GM21447 (cell line): ENCODE measurements at regions not wholly inside any gene's neighbourhood (a gene's known extent, or its start where the extent isn't known, plus 50 kb on each side); places are given as distances from the start of the nearest gene placed in this dataset.

ENCODE experiments used
- ATAC-seq: cut with Tn5 transposase; IDR thresholded peaks from one replicate; pipeline ENCODE4 v1.9.1; 2021; ENCODE audit not compliant: unreplicated experiment

DNA sequence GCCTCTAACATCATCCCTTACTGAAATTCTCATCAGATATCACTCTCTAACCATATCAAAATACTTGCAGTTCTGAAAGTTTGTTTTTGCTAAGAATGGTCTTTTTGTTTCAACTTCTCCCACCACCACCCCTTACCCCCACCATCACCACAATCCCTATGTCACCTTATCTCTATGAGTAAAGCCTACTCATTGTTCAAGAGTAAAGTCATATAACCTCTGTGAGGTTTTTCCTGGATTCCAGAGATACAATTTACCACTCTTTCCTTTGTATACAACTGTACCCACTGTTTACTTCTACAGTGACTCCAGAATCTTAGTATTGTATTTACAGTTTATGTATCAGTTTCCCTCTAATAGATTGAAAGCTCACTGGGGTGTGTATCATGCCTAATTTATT is 158.0 kb upstream of the PCDH10 start:
- ATAC-seq = no peak

DNA sequence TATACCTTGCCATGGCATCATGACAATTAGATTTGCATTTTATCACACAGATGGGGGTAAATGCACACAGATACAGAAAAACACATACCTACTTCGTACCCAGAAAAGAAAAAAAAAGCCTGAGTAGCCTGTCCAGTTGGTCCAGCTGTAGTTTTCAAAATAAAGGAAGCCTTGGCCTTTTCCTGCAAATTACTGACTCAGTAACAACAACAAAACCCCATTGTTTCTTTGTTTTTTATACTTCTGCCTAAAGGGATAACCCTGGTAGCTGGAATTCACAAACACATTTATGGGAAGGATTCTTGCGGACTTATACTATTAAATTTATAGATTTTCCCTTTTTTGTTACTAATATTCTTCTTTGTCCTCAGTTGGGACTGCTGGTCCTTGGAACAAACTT is 156.4 kb upstream of the PCDH10 start:
- no peak for ATAC-seq

DNA sequence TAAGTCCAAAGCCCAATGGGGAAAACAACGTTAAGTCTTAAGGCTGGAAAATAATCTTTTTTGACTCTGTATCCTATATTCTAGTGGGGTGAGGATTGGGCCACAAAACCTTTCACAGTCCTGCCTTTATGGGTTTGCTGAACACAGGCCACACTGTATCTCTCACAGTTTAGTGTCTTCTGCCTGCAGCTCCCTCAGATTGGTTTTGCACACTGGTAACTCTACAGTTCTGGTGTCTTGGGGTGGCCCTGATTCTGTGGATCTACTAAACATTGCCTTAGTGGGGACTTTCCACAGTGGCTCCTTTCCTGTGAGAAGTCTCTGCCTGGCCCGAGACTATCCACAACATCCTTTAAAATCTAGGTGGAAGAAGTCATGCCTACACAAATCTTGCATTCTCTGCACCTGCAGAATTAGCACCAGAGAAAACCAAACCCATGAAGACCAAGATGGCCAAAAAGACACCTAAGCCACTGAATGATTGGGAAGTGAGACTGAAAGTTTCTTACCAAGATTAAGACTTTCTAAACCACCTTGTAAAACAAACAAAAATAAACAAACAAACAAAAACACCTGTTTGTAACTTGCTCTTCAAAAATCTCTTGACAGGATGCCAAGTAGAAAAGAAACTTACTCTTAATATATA is 150.4 kb upstream of the PCDH10 start:
- no peak for ATAC-seq

DNA sequence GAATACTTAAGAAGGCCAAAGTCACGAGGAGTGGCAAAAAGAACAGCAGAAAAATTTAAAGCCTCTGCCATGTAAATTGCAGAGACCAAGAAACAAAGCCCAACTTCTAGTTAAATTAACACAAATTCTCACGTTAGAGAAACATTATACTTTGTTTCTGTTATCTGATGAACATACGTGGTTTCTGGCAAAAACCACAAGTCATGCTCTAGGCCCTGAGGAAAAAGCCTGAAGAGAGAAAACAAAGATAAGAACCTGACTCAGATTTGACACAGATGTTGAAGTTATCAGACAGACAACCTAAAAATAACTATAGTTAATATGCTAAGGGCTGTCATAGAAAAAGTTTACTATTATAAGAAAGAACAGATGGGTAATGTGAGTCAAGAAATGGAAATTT is 149.1 kb upstream of the PCDH10 start:
- ATAC-seq = no peak

DNA sequence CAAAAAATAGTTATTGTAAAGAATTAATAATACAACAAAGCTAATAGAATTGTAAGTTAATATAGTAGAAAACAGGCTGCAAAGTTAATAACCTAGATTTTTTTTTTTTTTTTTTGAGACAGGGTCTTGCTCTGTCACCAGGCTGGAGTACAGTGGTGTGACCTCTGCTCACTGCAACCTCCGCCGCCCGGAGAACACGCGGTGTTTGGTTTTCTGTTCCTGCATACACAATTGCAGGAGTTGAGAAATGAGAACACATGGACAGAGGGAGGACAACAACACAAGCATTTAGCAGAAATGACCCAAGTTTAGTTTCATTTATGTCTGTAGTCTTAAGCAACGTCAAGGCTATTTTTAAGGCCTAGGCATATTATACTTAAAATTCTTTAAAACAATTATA is 145.9 kb upstream of the PCDH10 start:
- ATAC-seq = no peak

DNA sequence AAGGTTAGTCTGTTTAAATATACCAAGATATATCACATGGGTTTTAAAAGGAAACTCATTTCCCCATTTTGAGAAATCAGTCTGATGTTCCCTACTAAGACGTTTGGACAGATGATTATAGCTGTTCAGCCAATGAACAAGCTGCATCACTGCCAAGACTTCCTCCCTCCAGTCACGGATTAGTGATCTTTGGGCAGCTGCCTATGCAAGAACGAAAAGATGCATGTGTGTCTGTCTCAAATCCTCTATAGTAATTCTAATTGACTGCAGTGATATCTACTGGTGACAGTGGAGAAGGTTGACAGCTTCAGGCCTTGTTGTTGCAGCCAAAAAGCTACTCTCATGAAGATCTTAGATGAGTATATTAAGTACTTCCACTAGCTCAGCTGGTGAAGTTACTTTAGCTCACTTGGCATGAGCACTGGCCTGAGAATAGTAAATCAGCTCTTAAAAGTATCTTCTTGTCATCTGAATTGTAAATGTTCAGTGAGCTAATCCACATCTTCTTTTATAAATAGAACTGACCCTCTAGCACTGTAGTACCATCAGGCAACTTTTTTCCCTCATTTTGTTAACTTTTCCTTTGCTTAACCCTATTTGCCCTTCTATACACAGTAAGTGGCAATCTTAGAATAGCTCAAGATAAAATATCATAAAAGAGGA is 134.5 kb upstream of the PCDH10 start:
- no peak for ATAC-seq

DNA sequence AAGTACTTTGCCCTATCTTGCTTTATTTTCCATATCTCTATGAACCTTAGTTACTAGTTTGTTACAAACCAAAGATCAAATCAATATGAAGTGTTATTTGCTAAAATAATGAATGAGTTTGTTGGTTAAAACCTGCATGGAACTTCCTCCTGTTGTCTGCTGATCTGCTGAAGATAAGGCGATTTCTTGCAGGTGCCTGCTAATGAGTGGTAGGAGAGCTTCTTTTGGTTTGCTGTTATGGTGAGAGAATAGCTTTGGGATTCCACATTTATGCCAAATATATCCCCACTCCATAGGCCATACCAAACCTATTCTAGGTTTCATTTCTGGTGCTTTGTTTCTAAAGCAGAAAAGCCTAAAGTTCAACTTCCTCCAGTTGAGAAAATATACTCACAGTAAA is 103.8 kb upstream of the PCDH10 start:
- no peak for ATAC-seq

DNA sequence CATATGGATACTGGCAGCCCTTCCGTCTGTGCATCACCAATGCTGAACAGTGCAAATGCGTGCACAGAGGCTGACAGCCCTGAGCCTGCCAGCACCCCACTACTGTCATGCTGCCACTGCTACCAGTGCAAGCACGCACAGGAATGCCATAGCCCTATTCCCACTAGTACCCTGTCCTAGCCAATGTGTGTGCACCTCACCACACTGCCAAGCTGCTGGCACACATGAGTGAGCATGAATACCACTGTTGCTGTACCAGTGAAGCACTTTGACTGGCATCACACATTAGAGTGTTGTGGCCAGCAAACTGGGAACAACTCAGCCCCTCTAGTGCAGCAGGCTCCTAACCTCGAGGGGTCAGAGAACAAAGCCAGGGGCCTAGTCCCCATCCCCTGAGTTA is 102.9 kb upstream of the PCDH10 start:
- ATAC-seq = no peak

DNA sequence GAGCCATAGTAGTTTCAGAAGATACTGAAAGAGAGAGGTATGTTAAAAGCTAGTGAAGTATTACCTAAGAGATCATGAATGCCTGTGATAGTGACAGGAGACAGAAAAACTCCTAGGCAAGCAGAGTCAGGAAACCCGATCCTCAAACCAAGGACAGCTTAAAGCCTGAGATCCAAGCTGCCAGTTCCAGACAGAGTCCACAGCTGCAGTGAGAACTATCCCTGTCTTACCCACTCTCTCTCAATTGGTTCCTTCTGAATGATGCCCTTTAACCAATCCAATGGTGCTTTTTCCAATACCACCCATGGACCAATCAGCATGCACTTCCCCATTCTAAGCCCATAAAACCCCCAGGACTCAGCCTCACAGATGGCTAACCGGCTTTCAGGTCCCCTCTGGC is 90.4 kb upstream of the PCDH10 start:
- no peak for ATAC-seq

DNA sequence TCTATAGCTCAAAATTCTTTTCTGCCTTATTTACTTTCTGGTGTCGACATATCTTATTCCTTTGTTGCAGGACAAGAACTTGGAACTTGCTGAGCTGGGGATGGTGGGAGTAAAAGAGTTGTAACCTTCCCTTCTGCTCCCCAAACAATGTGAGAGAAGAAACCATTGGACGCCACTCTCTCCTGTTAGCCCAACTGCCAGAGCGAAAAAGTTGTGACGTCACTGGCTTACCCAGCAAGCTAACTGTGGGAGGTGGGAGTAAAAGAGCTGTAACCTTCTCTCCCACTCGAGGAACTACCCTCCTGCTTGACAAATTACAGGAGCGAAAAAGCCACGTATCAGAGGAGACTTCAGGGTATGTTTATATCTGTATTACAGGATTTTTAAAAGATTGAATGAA is 90.0 kb upstream of the PCDH10 start:
- no peak for ATAC-seq

DNA sequence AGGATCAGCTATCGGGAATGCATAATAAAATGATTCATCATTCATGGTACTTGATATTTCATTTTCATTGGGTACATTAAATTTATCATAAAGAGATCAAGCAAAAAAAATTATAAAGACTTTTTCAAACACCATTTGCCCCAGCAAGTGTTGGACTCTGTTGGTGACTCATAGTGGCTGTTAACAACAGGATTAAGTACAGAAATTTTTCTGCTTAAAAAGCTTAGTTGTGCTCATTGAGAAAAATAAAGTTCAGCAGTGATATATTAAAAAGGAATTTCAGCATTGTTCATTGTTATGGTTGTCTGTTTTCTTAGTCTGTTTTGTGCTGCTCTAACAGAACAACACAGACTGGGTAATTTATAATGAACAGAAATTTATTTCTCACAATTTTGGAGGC is 86.2 kb upstream of the PCDH10 start:
- no peak for ATAC-seq

DNA sequence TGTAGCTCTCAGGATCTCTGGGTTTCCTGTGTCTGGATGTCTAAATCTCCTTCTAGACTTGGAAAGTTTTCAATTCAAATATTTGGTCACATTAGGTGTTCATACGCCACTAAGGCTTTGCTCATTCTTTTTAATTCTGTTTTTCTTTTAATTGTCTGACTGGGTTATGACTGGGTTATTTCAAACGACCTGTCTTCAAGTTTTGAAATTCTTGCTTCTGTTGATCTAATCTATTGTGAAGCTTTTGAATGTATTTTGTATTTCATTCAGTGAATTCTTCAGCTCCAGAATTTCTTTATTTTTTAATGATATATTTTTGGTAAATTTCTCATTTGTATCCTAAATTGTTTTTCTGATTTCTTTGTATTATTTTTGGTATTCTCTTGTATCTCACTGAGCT is 81.0 kb upstream of the PCDH10 start:
- ATAC-seq = no peak

DNA sequence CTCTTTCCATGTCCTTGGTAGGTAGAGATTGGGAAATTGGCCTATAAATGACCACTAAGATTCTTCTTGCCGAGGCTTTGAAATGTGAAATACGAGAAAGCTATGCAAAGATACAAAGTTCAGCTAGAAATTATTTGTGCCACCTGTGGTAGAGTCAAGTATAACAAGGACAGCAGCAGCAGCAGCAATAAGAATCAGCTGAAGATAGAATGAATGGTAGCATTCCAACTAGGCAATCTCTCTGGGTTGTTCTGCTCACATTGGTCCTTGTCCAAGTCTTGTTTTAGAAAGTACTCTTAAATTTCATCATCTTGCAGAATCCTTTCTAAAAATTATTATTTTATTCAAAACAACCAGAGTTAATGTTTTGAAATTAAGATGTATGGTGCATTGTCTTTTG is 67.8 kb upstream of the PCDH10 start:
- no peak for ATAC-seq

DNA sequence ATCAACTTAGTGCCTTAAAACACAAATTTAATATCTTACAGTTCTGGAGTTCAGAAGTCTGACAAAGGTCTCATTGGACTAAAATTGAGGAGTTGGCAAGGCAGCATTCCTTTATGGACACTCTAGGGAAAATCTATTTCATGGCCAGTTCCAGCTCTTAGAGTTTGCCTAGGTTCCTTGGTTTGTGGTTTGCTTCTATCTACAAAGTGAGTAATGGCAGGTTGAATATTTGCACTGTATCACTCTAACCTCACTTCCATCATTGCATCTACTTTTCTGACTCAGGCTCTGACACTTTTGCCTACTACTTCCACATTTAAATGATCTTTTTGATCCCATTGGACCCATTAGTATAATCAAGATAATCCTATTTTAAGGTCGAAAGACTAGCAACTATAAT is 64.7 kb upstream of the PCDH10 start:
- ATAC-seq = no peak

DNA sequence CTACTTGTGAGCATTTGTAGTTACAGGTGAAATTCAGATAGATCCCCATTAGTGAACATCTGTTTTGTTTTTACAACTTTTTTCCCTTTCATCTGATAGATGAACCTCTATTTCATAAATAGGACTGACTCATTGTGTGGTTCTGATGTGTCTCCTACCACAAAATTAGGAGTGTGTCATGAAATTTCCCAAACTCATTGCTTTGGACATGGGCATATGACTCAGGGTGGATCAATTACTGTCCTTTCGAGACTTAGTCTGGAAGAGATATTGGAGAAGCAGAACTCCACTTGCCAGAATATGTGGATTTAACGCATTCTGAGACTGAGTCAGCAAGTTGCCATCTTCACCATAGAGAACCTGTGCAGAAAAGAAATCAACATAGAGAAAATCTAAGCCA is 53.5 kb upstream of the PCDH10 start:
- ATAC-seq = no peak

DNA sequence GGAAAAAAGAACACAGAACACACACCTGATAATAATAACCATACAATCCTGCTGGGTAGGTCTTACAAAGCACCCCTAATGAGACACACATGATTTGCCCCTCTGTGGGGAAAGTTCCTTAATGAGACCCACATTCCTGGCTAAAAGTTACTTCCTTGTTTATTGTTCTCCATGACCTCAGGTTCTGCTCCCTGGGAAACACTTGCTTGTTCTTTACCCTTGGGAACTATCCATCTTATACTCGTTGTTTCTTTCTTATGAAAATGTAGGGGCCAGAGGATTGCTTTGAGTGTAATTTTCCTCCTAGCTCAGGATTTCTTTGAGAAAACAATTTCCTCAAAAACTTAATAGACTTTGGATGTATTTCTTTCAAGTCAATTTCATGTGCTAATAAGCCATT is 52.1 kb upstream of the PCDH10 start:
- no peak for ATAC-seq
